Activated CD8-positive, alpha-beta memory T cell treated with anti-CD3 and anti-CD28 coated beads for 1 hour (primary cell): ENCODE measurements at regions not wholly inside any gene's neighbourhood (a gene's known extent, or its start where the extent isn't known, plus 50 kb on each side); places are given as distances from the start of the nearest gene placed in this dataset.

Source experiments
- DNase-seq, 2 donors: peaks; one replicate each; pipeline ENCODE4 v3.0.0-alpha.2; 2020; ENCODE audit warnings: low read depth in 1 of 2; ENCODE audit errors: extremely low read depth in 1 of 2

DNA sequence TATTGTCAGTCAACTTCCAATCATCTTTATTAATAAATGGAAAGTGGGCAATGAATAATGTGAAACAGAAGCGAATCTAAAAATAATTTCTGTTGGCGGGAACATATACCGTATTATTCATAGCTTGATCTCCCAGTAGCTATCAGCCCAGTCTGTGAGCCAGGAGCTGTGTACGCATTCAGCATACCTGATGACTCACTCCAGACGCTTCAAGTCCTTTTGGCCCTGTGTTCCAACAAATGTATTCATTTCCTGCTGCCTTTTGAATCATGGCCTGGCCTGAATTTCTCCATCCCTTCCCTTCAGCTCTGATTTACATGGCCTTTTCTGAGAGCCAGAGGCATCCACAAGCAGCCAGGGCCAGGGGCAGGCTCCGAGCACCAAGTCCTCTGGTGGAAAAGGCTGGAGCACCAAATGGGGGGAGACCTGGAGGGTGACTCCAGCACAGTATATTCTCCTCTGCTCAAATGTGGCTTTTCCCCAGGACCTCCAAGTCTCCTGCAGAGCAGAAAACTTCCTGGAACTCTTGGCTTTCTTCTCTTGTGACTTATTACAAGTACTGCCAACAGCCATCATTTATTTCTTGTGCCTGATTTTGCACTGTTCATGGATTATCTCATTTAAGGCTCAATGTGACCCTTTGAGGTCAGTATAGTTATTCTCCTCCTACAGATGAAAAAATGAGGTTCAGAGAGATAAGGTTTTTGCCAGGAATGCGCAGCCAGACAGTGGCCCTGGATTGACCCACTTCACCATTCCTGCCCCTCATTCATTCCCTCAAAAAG is 108.7 kb downstream of the EN1 start:
- DNase-seq: no peak

DNA sequence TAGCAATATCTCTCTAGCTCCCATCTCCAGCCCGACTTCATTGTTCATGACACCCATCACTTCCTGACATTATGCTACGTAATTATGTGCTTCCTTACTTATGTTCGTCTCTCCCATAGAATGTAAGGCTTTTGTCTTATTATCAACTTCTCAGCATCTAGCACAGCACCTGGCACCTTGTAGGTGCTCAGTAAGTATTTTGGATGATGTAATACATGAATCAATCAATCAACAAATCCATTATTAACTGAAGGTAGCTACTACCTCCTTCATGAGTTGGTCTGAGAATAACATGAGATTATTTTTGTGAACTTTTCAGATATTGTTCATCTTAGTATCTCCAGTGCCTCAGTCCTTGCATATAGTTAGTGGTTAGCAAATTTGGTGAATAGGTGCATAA is 109.3 kb downstream of the EN1 start:
- DNase-seq: no peak

DNA sequence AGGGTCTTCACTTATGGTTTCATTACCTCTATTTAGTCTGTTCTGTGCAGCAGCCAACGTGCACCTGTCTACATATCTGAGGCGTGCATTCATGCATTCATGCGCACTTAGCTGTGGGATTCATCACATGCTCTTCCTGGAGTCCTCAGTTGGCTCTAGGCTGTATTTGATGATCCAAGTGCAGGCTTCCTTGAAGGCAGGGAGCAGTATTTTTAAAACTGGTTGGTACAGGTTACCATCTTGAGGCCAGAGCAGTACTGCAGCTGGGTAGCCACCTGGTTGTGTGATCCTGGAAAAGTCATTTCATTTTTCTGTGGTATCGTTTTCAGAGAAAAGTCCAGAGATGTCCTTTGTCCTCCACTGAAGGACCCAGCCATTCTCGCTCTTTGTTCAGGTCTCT is 109.8 kb downstream of the EN1 start:
- no peak for DNase-seq

DNA sequence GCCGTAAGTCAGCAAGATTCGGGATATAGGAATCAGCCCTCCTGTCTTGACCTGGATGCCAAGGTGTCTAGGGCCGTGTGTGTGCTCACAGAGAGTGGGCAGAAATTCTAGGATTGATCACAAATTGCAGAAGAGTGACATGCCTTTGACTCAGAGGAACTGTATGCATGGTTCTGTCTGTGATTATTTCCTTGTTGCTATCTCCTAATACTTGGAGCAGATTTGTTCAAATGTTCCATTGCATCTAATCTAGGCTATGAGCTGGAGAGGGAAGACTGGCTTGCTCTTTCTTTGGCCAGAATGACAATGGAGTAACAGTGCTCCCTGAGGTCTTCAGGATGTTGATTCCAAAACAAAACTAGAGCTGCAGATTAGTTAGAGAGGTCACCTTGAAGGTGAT is 115.0 kb downstream of the EN1 start:
- no peak for DNase-seq

DNA sequence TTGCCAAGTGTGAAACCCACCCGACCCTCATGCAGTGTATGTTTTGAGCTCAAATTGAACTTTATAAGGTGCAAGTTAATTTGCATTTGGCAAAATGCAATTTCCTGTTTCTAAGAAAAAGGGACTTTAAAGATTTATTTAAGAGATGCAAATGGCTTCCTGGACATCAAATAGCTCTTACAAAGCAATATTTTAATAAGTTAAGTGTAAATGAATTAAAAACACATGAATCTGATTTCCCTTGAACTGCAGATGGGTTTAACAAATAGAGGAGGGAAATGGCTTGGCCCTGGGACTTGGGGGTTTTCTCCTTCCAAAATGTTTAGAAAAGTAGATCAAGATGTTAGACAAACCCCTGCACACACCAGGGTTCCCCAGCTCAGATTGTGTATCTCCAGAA is 116.0 kb downstream of the EN1 start:
- DNase-seq: no peak

DNA sequence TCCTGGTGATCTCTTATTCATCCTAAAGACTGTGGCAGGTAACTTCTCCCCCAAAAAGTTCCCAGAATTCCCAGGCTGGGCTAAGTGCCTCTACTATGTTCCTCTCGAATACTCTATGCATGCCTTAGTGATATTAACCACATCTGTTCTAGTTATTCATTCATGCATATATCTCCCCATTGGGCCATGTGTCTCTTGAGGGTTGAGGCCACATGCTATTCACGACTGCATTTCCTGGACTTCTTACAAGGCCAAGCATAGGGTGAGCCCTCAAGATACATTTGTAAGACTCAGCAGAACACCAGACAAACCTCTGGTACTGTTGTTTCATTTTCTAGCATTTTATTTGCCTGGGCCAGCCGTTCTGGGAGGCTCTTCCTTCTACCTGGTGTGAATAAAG is 117.0 kb downstream of the EN1 start:
- no peak for DNase-seq

DNA sequence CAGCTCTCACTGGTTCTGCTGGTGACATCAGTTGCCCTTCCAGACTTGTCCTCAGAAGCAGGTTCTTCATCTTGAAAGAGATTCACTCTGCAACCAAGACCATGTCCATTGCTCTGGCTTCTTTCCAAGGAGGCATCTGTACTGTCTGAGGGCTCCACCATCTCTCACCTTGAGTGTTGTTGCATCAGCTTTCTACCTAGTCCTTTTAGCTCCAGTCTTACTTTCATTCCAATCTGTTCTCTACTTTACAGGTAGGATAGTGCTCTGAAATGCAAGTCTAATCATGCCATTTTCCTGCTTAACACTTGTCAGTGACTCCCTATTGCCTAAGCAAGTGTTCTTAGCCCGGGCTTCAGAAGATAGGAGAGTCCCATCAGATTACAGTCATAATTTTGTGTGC is 117.7 kb downstream of the EN1 start:
- DNase-seq: no peak

DNA sequence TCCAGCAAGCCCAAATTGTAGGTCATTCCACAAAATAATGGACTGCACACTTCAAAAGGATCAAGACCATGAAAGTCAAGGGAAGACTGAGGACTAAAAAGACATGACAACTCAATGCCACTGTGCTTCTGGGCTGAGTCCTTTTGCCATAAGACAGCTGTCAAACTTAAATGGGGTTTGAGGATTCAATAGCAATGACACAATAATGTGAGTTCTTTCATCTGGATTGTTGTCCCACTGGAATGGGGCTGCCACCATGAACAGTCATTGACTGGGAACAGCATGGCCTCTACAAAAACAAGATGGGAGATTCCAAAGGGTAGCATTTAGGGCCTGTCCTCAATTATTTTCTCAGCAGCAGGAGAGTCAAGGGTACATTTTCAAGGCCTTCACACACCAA is 118.5 kb downstream of the EN1 start:
- DNase-seq: no peak

DNA sequence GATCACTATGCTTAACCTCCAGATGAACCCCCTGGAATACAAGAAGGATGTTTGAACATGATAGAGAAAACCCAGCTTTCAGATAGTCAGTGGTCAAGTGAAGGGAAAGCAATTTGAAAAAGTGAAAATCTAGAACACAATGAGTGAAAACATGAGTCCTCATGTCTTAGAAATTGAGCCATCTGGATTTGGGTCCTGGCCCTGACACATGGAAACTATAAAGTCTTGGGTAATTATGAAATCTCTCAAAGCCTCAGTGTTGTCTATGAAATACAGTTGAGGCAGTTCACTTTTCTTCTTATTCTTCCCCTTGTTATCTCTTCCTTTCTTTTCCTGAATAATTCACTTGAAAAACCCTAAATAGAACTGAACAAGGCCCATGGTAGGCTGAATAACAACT is 120.6 kb downstream of the EN1 start:
- no peak for DNase-seq

DNA sequence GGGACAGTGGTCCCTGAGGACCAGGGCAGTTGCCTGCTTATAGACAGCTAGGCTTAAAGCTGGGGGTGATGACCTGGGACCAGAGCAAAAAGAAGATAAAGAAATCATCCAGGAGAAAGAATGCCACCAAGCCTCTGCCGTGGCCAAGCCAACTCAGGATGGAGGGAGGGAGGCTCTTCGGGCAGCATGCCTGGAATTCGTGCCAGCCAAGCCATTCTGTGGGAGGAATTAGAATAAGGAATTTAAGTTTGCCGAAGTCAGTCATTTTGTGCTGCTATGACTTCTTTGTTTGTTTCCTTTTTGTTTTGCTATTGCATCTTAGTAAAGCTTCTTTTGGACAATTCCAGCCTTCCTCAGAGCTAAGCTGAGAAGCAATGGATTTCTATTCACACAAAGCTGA is 124.1 kb downstream of the EN1 start:
- no peak for DNase-seq

DNA sequence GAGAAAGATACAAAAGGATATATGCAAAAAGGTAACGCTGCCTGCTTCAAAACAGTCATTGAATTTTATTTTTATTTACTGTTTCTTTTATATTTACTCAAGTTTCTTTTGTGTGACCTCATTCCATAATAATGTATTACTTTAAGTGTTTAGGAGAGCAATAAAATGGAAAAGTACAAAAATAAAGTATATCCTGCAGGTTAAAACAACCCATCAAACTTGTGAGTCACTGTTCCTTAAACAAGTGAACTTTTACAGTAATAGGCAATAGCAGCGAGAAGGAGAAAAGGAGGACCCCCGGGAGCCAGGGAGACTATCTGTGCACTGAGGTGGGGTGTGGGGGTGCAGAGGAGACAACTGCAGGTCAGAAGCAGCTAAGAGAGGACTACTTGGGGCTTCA is 124.5 kb downstream of the EN1 start:
- DNase-seq: no peak

DNA sequence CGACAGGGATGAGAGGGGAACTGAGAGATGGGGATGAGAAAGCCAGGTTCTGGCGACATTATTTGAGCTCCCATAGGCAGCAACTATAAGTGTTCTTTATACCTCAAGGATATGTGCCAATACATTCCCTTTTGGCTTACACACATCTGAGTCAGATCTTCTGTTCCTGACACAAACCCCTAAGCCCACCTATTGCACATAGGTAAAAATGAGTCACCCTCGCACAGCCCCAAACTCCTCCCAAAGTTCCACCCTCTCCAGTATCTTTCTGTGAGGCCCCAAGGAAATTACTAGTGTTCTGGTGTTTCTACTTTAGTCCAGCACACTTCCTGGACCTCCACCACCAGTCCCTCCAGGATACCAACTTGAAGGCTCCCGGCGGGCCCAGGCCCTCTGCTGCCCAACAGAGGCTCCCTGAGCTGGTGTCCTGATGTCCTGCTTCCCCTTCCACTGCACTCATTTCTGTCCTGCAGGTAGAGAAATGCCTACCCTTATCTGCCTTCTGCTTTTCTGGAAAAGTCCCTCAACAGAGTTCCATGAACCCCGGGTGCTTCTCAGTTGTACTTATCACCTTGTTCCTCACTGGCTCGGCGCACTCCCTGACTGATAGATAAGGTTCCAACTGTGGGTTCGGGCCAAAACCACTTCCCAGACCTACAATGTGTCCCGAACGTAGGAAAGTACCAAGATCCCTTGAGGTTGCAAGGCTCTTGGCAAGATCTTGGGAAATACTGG is 125.5 kb downstream of the EN1 start:
- DNase-seq: no peak

DNA sequence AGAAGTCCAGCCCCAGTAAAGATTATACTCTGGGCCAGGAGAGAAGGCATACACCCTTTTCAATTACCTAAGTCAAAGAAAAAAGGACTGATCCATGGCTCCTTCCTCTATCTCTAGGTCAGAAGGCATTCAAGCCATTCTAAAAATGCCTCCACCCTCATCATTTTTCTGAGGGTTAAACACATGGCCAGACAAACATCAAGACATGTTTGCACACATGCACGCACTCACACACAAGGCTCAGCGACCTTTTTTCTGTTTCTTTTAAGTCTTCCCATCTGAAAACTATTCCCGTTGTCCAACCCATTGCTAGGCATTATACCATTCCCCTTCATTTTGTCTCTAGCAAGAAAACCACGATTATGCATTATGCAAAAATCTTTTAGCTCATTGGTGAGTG is 126.6 kb downstream of the EN1 start:
- DNase-seq: no peak

DNA sequence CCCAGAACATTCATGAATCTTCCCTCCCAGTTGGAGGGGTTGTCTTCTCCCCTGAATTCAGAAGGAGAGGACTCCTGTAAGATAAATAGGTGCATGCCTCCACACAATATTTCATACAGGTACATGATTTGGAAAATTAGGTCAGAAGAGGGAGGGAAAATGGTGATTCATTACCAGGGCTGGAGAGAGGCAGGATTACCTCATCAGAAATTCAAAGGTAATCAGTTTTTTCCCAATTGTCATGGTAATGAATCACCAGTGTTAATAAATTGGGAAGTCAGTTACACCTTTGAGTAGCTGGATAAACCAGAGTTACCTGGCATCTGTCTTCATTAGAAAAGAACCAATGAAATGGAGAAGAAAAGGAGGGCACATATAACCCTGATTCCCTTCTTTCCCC is 128.5 kb downstream of the EN1 start:
- no peak for DNase-seq

DNA sequence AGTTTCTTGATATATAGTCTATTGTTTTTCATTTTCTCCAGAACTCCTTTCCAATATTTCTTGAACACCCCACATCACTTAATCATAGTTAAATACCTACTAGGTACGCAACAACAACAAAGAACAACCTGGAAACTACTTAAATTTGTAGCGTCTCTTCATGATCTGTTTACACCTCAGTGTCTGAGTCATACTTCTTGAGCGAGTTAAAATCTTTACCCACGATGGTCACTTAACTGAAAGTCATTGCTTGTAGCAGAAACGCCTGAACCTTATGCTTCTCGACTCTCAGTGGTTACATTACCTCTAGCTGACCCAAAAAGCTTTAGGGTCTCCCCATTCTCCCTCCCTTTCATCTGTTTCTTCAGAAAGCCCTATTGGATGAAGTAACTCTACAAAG is 131.3 kb downstream of the EN1 start:
- no peak for DNase-seq

DNA sequence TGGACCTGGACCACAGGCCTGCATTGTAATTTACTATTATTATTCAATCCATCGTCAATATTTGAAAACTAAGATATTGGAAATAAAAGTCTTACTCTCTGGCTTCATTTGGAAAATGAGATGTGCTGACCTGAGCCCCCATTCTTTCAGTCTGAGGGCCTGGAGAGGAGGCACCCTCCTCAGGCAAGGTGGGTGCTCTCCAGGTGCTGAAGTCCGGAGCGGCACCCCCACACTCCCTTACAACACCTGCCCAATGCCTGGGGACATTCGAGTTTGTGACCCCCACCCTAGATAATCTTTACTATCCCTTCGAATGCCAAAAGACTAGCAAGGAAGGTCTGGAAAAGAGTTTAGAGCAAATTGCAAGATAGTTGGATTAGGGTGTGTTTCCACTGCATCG is 133.3 kb downstream of the EN1 start:
- no peak for DNase-seq

DNA sequence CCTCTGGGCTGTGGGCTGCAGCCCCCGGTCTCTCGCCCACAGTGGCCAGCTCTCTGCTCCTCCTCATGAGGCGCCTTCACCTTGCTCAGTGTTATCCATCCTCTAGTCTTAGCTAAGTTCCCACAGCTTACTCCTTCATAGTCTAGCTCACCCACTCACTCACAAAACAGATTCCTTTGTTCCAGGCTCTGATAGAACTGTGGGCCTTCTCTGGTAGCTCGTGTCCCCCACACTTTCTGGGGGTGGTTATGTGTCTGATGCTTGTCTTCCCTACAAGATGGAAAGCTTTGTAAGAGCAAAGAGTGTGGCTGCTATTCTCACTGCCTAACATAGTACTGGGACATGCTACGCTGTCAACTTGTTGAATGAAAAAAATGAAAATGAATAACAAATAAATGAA is 135.8 kb downstream of the EN1 start:
- DNase-seq: no peak

DNA sequence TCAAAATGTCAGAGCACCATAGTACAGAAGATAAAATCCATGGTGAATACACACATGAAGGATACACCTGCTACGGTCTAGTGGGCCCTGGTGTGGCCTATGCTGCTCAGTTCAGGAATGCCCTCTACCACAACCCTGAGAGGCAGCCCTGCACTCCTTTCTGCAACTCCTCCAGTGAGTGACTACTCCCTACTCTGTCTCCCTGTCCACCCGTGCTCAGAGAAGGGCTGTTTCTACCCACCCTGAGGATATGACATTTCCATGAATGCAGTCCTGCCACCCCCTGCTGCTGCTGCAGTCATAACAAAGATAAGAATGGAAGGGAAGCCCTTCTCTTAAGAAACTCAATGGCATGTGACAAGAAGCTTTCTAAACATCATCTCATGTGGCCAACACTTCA is 137.0 kb downstream of the EN1 start:
- DNase-seq: no peak

DNA sequence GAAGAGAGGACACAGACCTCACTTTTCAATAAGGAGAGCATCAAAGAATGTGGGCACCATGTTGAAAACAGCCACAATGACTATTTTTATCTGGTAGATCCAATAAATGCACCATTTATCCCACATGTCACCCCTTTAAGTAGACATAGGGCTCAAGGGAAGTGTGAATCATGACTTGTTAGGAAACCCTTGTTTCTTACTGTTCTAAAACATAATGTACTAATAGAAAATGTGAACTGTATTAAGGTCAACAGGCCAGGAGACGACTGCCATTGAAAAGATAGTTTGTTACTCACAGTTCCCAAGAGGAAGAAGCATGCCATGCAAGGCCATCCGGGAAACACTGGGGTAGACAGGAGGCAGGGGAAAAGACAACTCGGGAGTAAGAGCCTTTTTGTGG is 137.7 kb downstream of the EN1 start:
- DNase-seq: no peak

DNA sequence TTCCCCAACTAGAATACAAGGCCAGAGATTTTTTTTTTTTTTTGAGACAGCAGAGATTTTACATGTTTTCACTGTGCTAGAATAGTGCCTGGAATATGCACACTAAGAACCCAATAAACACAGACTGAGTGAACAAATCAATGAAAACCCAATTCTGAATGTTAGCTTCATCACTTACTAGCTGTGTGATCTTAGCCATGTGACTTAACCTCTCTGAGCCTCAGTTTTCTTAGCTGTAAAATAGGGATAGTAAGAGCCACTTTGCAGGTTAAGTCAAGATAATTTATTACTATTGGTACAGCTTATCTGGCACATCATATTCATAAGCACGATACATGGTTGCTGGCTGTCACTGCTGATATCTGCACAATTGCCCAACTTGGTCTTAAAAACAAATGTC is 140.6 kb downstream of the EN1 start:
- no peak for DNase-seq

DNA sequence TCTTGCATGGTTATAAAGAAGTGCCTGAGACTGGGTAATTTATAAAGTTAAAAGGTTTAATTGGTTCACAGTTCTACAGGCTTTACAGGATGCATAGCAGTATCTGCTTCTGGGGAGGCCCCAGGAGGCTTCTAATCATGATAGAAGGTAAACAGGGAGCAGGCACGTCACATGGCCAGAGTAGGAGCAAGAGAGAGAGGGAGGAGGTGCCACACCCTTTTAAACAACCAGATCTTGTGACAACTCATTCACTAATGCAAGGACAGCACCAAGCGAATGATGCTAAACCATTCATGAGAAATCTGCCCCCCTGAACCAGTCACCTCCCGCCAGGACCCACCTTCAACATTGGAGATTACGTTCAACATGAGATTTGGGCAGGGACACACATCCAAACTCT is 141.1 kb downstream of the EN1 start:
- DNase-seq: no peak

DNA sequence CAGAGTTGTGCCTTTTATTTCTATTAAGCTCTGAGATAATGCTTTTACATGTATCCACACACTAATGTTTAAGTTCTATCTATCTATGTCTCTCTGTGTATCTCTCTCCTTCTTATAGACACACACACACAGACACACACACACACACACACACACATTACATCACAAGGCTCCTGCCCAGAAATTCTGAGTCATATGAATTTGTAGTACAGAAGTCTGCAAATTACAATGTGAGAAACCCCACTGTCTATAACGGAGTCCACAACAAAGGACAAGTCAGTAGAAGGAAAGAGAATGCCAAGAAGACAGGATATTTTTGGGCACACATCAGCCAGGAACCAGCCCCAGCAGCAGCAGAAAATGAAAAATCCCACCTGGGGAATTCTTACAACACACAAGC is 142.4 kb downstream of the EN1 start:
- DNase-seq: no peak
